NCI-H524 treated with DMSO at 0.1 percent for 48 hours (cell line): ENCODE measurements at regions not wholly inside any gene's neighbourhood (a gene's known extent, or its start where the extent isn't known, plus 50 kb on each side); places are given as distances from the start of the nearest gene placed in this dataset.

Source experiments
- DNase-seq: peaks from one replicate; lab custom pipeline; 2025; lab: John Stamatoyannopoulos, UW

- DNase-seq, result no peak
Observed at GRCh38 chr7:21218155-21218554, 209.7 kb upstream of the SP4 start.

GRCh38 chr7:21221130-21221529, 206.8 kb upstream of the SP4 start:
- DNase-seq, result no peak

GRCh38 chr7:21238400-21239116, 189.3 kb upstream of the SP4 start:
- no peak for DNase-seq

- DNase-seq, result no peak
Observed at GRCh38 chr7:21243265-21243664, 184.6 kb upstream of the SP4 start.

GRCh38 chr7:21251151-21251800, 176.6 kb upstream of the SP4 start:
- DNase-seq, result no peak

GRCh38 chr7:21253740-21254687, 173.9 kb upstream of the SP4 start:
- DNase-seq, result peak; percentile 17

- DNase-seq, result no peak
Observed at GRCh38 chr7:21256310-21256877, 171.5 kb upstream of the SP4 start.

- no peak for DNase-seq
Observed at GRCh38 chr7:21260939-21261338, 166.9 kb upstream of the SP4 start.

GRCh38 chr7:21261627-21262594, 166.0 kb upstream of the SP4 start:
- no peak for DNase-seq

- peak; percentile 86 for DNase-seq
Observed at GRCh38 chr7:21269021-21269420, 158.9 kb upstream of the SP4 start.

GRCh38 chr7:21276471-21277035, 151.3 kb upstream of the SP4 start:
- no peak for DNase-seq

- no peak for DNase-seq
Observed at GRCh38 chr7:21278944-21279343, 148.9 kb upstream of the SP4 start.

GRCh38 chr7:21281193-21281592, 146.7 kb upstream of the SP4 start:
- DNase-seq, result no peak

GRCh38 chr7:21293771-21294170, 134.1 kb upstream of the SP4 start:
- peak; percentile 93 for DNase-seq

- DNase-seq, result no peak
Observed at GRCh38 chr7:21299766-21300165, 128.1 kb upstream of the SP4 start.

- no peak for DNase-seq
Observed at GRCh38 chr7:21300692-21301091, 127.2 kb upstream of the SP4 start.

GRCh38 chr7:21304808-21305375, 123.0 kb upstream of the SP4 start:
- DNase-seq, result no peak

GRCh38 chr7:21305455-21306235, 122.2 kb upstream of the SP4 start:
- no peak for DNase-seq

- DNase-seq, result no peak
Observed at GRCh38 chr7:21314954-21315353, 112.9 kb upstream of the SP4 start.
